NCI-H1105 (cell line): ENCODE measurements at regions not wholly inside any gene's neighbourhood (a gene's known extent, or its start where the extent isn't known, plus 50 kb on each side); places are given as distances from the start of the nearest gene placed in this dataset.
A peak's percentile ranks its signal among the peaks of the same experiment; 100 is the strongest.

Experiments used
- DNase-seq: peaks from one replicate; lab custom pipeline; 2025; lab: John Stamatoyannopoulos, UW

DNA sequence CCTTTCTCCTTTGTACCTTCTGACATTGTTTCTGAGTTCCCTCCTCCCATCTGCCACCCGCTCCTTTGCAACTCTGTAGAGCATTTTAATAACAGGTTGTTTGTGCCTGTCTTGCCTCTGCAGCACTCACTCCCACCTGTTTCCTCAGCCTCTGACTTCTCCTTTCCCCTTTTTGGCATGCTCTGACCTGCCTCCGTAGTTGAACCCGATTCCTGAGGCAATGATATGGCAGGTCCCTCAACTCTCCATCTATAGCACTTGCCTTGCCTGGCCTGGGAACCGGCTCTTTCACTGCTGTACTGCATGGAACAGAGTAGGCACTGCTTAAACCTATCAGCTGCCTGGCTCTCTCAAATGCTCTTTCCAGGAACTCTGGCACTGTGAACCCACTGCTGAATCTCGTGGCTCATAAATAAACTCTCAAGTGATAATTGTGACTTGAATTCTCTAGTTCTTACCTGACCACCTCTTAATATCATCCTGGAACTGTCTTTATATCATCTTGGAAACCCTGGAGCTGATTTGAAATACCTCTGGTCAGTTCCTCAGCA lies 50.3 kb downstream of the UTRN start:
- DNase-seq, result peak; percentile 71

DNA sequence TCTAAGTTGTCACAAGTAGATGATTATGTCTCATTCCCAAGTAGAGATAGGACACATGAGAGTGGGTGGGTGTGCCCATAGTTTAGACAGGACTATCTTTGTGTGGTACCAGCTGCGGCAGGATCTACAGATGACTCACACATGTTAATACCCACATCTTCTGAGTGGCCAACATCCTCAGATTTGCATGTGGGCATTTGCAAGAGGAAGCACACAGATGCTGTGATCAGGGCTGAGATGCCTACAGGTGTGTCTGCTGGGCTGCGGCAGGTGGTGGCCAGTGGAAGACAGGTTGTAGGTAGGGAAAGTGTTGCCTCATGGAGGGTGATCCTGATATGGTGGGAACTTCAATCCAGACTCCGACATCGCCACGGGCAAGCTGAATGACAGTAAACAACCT lies 50.8 kb downstream of the UTRN start:
- DNase-seq, result no peak

DNA sequence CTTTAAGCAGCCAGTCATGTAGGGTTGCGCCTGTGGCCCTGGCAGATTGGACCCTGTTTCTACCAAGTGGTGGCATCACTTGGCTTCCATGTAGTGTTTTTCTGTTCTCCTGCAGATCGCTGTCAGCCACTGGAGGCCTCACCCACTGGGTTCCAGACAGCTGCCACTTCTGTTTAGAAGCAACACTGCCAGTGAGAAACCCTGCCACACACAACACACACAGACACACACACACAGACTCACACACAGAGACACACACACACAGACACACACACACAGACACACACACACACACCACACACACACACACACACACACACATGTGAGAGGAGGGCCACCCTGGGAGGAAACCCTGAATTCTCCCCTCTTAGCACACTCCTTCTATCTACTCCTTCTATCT lies 51.8 kb downstream of the UTRN start:
- DNase-seq, result no peak

DNA sequence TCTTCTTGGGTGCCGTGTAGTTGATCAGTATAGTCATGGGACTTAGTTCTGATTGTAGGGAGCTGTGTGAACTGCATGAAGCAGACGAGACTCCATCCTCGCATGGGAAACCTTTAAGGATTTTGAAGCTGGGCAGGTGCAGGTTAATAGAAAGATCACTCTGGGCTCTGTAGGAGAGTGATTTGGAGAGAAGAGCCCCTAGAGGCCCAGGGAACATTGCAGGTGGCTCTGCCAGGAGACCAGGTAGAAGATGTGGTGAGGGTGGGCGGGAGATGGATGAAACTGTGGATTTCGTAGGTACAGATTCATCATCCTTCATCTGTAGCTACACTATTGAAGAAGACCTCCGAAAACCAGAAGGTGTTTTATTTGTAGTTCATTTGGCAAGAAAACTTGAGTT lies 53.3 kb downstream of the UTRN start:
- DNase-seq, result no peak

DNA sequence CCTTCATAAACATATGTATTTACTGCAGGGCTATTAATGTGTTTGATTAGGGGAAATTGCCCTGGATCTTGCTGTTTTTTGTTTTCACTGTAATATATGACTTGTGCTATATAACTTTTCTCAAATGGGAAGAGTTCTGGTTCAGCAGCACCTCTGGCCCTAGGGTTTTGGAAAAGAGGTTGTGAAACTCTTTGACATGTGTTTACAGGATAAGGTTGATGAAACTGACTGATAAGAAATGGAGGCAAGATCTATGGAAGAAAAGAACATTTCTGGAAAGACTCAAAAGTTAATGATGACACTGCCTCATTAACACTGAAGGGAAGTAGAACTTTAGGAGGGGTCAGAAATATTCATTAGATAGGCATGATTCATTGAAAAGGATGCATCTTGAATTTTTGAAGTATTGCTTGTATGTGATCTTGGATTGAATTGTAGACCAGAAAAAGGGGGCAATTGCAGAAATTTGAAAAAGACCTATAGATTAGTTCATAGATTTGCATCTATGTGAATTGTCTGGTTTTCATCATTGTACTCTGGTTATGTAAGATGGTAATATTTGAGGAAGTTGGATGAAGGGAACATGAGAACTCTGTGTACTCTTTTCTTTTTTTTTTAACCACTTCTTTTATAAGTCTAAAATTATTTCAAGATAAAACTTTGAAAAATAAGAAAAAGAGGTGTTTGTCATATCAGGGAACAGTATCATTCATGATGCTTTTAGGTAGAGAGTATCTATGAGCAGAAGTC lies 54.0 kb downstream of the UTRN start:
- no peak for DNase-seq

DNA sequence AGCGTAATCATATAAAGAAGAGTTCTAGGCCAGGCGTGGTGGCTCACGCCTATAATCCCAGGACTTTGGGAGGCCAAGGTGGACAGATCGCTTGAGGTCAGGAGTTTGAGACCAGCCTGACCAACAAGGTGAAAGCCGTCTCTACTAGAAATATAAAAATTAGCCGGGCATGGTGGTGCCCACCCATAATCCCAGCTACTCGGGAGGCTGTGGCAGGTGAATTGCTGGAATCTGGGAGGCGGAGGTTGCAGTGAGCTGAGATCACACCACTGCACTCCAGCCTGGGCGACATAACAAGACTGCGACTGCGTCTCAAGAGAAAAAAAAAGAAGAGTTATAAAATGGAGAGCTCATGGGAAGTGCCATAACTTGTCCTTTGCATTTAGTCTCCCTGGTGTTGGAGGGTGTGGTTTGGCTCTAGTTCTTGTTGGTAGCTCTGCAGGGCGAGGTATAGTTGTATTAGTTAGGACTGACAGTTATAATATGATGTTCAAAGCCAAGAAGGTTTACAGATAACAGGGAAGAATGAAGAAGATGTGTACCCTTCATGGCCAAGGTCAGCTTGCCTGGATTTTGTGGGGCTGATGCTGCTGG lies 54.8 kb downstream of the UTRN start:
- DNase-seq, result no peak

DNA sequence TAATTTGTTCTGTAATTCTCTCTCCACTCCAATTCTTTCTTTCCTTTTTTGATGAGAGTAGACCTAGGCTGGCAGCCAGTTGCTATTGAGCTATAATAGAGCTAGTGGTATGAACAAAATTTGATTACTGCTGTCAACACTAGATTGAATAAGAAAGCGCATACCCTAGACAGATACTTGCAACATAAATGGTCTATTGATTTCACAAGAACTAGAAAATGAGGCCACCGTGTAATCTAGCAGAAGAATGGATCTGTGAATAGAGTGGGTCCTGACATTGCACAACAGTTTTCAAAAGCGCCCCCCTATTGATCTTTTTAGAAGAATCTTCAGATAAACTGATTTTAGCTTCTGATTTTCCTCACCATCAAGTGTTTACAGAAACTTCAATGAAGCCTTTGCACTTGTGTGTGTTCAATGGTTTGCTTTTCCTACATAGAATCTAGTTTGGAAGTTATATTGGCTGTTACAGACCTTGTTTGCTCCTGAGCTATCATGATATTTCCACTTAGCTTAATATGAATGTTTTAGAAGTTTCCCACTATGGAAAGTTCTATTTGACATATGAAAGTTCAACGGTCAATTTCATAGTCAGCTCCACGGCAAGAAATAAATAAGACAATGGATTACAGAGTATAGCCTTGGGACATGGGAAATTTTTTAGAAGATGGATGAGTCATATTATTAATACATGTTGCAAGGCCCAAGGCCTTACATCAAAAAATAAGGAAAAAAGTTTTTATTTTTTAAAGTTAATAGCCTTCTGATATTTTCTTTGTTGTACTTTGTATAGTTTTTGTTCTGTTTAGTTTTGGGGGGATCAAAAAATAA lies 55.6 kb downstream of the UTRN start:
- DNase-seq, result no peak

DNA sequence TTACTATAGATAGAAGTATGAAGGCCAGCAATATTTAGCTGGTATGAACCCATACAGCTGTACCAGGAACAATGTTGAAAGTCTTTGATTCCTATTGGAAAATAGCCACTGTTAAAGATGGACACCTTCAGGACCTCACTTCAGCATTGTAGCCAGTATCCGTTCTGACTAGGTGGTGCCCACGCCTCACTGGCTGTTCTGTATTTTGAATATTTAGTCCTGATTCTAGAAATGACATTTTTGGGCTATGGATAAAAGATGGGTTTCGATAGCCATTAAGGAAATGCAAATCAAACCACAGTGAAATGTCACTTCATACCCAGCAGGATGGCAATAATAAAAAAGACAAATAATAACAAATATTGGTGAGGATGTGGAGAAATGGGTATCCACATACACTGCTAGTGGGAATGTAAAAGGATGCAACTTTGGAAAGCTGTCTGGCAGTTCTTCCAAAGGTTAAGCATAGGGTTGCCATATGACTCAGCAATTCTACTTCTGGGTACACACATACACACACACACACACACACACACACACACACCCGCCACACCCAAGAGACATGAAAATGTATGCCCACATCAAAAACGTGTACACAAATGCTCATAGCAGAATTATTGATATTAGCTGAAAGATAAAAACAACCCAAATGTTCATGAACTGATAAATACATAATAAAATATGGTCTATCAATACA lies 56.8 kb downstream of the UTRN start:
- DNase-seq, result no peak

DNA sequence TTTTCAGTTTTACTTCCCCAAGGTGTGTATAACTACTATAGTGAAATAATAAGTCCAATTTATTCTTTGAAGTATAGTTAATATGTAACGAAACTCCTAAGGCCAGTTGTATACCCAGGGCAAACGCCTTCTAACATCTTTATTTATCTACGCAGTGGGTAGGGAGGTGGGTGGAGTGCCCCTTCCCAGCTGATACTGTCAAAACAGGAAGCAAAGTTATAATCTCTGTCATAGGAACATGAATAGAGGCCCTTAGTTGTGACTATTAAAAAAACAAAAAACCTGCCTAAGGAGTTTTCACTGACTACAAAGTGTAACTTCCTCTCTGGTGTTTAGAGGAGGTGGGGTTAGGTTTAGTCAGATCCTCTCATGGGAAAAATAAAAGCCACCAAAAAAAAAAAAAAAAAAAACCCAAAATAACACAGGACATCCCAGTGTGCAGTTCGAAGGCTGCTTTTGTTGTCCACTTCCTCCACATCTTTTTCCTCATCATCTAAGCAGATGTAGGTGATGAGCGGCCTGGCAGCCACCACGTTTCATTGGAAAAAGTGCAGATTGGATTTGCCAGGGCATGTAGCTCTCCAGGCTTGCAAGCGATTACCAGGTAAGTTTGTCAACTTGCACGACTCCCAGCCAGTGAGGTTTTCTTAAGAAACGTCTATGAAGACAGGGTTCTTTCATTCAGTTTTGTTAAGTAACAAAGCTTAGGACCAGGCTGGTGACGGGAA lies 58.7 kb downstream of the UTRN start:
- no peak for DNase-seq

DNA sequence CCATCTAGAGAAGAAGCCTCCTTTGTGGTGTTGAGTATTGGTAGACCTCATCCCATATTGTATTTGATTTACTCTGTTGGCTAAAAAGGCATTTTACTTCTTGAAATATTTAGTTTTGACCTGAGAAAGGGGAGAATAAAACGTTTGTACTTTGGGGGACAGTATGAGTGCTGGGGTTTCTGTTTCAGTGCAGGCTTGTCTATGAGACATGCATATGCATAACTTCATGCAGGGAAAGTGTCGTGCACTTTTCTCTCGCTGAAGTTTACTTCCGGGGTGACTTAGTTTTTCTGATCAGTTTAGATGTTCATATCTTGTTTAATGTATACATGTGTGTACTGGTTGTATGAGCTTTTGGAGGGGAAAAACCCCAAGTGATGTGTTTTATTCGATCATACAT lies 59.5 kb downstream of the UTRN start:
- DNase-seq, result no peak

DNA sequence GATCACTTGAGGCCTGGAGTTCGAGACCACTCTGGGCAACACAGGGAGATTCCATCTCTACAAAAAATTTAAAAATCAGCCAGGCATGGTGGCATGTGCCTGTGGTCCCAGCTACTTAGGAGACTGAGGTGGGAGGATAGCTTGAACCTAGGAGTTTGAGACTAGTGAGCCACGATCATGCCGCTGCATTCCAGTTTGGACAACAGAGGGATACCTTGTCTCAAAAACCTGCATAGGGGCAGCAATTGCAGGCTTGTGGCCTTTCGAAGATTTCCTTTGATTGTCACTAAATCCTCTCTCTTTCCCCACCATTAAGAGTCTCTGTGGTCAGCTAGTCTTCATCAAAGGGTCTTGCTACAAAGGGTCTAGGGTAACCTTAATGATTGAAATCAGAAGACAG lies 60.3 kb downstream of the UTRN start:
- DNase-seq, result no peak

DNA sequence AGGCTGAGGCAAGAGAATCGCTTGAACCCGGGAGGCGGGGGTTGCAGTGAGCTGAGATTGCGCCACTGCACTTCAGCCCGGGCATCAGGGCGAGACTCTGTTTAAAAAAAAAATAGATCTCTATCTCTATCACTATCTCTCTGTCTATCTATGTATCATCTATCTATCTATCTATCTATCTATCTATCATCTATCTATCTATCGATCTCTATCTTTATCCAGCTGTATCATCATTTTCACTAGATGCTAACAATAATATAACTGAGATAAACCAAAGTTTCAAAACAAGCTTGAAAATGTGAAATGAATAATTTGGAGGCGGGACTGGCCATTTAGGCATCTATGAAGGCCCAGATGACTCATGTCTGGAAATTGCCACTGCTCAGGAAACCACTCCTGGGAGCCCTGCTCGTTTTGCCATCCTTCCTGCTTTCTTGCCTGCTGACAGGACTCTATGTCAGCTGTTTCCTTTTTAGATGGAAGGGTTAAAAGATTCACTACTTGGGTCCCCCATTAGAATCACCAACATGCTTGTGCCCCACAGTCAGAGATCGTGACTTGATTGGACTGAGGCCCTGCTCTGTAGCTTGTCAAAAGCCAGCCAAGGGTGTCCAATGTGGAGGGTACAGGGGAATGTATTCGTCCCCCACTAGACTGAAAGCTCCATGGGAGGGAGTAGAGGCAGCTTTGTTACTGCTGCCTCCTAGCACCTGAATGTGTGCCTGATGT lies 61.7 kb downstream of the UTRN start:
- no peak for DNase-seq

DNA sequence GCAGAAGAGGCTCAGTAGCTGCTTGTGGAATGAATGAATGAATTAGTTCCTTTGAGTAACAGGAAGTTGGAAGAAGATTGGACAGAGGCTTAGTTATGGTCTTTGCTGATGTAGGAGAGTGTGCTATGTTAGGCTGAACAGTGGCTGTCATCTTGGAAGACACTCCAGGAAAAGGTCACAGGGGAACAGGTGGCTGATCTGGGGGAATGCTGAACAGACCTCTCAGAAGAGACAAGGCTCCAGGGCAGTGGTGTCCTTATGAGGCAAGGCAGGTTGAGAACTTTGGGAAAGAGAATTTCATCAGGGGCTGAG lies 62.3 kb downstream of the UTRN start:
- no peak for DNase-seq

DNA sequence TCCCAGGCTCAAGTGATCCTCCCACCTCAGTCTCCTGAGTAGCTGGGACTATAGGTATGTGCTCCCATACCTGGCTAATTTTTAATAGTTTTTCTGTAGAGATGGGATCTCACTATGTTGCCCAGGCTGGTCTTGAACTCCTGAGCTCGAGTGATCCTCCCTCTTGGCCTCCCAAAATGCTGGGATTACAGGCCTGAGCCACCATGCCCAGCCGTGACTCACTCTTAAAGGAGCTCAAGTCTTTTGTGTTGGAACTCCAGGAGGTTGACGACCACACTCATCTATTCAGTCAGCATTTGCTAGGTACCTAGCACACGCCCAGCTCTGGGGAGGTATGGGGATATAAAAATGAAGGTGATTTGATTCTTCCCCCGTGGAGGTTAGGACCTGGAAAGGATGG lies 62.8 kb downstream of the UTRN start:
- no peak for DNase-seq

DNA sequence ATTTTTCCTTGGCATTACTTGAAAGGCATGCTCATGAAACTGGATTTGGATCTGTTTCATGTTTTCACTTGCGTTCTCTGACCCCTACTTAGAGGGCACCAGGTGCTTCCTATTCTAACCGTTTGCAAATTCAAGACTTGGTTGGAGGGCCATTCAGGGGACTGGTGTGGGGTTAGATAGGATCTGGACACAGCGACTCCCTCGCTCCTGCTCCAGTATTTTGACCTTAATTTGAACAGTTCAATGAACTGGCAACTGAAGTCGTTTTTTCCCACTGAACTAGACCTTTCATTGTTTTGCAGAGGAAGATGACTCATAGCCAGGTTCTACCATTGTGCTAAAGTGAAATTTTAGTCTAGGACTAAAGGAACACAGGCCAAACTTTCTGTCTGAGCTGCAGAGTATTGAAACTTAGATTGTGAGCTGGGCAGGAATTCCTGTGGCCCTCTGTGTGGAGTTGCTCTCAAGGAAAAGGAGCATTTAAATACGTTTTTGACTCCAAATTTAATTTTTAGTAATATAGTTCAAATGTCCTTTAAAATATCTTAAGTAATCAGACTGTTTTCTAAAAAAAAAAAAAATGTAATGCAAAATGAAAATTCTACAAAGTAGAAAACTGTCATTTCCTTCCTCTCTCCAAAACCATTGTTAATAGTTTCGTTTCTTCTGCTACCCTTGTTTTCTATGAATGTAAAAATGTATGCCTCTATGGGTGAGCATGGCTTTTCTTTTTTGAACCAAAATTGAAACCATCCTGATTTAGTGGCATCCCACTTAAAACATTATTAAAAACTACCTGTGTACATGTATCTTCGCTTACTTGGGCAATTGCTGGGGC lies 64.8 kb downstream of the UTRN start:
- DNase-seq, result no peak

DNA sequence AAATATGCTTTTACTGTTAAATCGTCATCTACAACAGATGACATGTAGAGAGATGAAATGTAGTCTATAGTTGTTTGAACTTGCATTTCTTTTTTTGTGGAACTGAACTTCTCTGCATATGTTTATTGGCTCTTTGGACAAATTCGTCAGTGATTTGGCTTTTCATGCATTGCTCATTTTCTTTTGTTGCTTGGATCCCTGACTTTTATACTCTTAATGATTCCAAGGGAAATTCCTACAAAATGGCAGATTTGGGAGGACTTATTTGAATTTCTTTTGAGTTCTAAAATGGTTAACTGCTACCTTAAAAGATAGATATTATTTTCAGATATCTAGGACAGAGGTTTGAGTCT lies 65.4 kb downstream of the UTRN start:
- DNase-seq, result no peak

DNA sequence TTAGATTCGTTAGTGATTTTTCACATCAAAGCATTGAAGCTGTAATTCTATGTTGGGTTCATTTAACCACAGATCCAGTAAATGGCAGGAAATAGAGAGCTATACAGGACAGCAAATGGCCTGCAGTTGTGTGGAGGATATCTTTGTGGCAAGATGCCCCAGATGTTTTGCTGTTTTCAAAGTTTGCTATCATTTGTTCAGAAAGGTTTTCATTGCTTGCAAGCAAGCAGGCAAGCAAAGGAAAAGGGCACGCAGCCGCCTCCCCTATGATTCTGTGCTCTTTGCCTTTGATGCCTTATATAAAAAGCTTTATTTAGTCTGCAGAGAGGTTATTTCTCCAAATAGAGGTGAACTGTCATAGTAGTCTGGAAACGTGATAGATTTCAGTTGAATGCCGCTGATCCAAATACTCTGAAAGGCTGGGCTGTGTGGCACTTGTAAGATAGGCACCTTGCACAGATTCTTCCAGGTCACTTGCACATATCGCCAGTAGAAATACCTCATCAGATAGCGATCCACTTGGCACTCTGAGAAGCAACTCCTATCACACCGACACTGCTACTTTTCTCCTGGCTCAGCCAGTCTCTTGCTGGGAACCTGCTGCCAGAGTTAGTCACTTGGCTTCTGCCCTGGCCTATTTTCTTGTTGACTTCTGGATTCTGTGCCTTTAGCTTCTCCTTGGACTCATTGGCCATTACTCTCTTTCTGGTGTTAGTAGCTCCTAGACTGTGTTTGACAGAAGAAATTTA lies 66.4 kb downstream of the UTRN start:
- no peak for DNase-seq

DNA sequence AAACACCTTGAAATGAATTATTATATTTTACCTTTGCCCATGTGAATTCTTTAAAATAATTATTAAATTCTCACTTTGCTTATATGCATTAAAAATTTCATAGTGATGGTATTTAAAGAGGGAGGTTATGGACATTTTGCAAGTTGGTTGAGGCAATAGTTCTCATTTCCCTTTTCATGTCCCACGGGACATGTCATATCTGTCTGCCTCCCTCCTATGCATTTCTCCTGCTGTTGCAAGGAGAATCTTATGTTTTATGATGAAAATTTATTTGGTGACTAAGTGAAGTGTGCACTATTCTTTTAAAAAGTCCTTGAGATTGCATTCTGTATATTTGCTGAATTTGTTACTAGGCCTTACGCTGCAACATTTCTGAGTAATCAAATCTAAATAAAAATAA lies 67.2 kb downstream of the UTRN start:
- no peak for DNase-seq

DNA sequence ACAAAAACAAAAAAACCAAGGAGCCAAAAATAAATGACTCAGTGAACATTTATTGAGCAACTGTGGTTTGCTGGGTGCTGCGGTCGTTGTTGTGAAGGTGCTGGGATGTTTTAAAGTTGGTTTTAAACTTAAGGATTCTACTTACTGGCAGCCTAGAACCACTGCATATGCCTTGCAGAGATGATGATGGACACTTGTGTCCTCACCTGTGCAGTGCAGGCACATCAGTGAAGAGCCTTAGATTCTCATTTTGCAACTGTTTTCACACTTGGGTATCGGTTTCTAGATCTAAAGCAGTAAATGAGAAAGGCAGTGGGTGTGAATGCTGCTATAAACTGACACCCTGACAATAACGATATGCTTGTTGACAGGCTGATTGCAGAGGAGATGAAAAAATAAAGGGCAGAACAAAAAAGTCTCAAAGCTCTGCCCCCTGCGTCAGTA lies 68.8 kb downstream of the UTRN start:
- DNase-seq, result no peak

DNA sequence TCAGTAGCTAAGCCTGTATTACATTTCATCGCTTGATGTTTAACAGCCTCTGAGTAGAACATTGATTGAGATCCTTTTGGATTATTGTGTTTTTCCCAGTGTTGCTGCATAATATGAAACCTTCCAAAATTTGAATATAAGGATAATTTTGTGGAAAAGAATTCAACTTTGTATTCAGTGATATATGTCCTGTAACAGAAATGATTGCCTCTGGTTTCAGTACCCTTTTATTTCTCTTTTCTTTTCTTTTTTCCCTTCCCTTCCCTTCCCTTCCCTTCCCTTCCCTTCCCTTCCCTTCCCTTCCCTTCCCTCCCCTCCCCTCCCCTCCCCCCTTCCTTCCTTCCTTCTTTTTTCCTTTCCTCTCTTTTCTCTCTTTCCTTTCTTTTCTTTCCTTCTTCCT lies 74.6 kb downstream of the UTRN start:
- no peak for DNase-seq
